ENCODE measurements at regions not wholly inside any gene's neighbourhood (a gene's known extent, or its start where the extent isn't known, plus 50 kb on each side); places are given as distances from the start of the nearest gene placed in this dataset.

- no peak for ATAC-seq
These were observed 101.2 kb downstream of the HMHB1 start for GRCh38 chr5:143913008-143913752.

GRCh38 chr5:143914756-143915155 lies 102.8 kb downstream of the HMHB1 start:
- Histone ChIP-seq H3K4me1 (no peaks in the 10 kb centered on the region), H3K36me3 (no peaks in the 10 kb centered on the region), H3K9me3 (no peaks in the 10 kb centered on the region), H3K27me3 (no peaks in the 10 kb centered on the region), H3K4me3 (no peak overlapping the region), H3K27ac (no peak overlapping the region)
- ATAC-seq (no peak), DNase-seq (no peak)
- TF ChIP-seq CTCF (IDR thresholded peaks at IDR 0.05 in 4 of 5, conservative IDR thresholded peaks at IDR 0.05 in 1 of 5) (no peak), POLR2A (IDR thresholded peaks at IDR 0.05) (no peak)
- intact Hi-C loops (cut with DNase I; ENCODE audit: low total_unique reads) = no loop called here
- in situ Hi-C loops (cut with MboI; ENCODE audit: low sequenced_read_pairs in 4 of 4) = no loop called here

More at GRCh38 chr5:143913008-143913752, 101.2 kb downstream of the HMHB1 start:
- no peak for DNase-seq
- in situ Hi-C loops (cut with MboI; ENCODE audit: low sequenced_read_pairs in 4 of 4) (no loop called here), intact Hi-C loops (cut with DNase I; ENCODE audit: low total_unique reads) (no loop called here)
- H3K9me3 ChIP-seq = no peaks in the 10 kb centered on the region
- no peak for TF ChIP-seq POLR2A (IDR thresholded peaks at IDR 0.05)
- no peak for TF ChIP-seq CTCF (IDR thresholded peaks at IDR 0.05 in 4 of 5, conservative IDR thresholded peaks at IDR 0.05 in 1 of 5)
- H3K36me3 ChIP-seq = no peaks in the 10 kb centered on the region
- H3K27me3 ChIP-seq = no peaks in the 10 kb centered on the region
- no peak overlapping the region for H3K27ac ChIP-seq
- no peaks in the 10 kb centered on the region for H3K4me1 ChIP-seq
- H3K4me3 ChIP-seq = no peak overlapping the region

- H3K9me3 ChIP-seq = no peaks in the 10 kb centered on the region
- H3K4me3 ChIP-seq = no peak overlapping the region
- no peaks in the 10 kb centered on the region for H3K36me3 ChIP-seq
- intact Hi-C loops (cut with DNase I; ENCODE audit: low total_unique reads) (no loop called here), in situ Hi-C loops (cut with MboI; ENCODE audit: low sequenced_read_pairs in 4 of 4) (no loop called here)
- H3K4me1 ChIP-seq = no peaks in the 10 kb centered on the region
- H3K27ac ChIP-seq = no peak overlapping the region
- ATAC-seq = no peak
- DNase-seq = no peak
- no peaks in the 10 kb centered on the region for H3K27me3 ChIP-seq
- TF ChIP-seq CTCF (IDR thresholded peaks at IDR 0.05 in 4 of 5, conservative IDR thresholded peaks at IDR 0.05 in 1 of 5) (no peak), POLR2A (IDR thresholded peaks at IDR 0.05) (no peak)
These were observed 104.5 kb downstream of the HMHB1 start for GRCh38 chr5:143916451-143916850.

GRCh38 chr5:143918961-143919360 lies 107.0 kb downstream of the HMHB1 start:
- intact Hi-C loops (cut with DNase I; ENCODE audit: low total_unique reads) = no loop called here
- H3K4me3 ChIP-seq = no peak overlapping the region

More at GRCh38 chr5:143918961-143919360, 107.0 kb downstream of the HMHB1 start:
- DNase-seq = no peak
- TF ChIP-seq POLR2A (IDR thresholded peaks at IDR 0.05) = no peak
- TF ChIP-seq CTCF (IDR thresholded peaks at IDR 0.05 in 4 of 5, conservative IDR thresholded peaks at IDR 0.05 in 1 of 5) = no peak
- H3K27me3 ChIP-seq = no peaks in the 10 kb centered on the region
- H3K36me3 ChIP-seq = no peaks in the 10 kb centered on the region
- H3K27ac ChIP-seq = no peak overlapping the region
- ATAC-seq = no peak
- H3K4me1 ChIP-seq = peaks cover 0 to 9% of the 10 kb centered on the region in 2 donors
- no peaks in the 10 kb centered on the region for H3K9me3 ChIP-seq
- in situ Hi-C loops (cut with MboI; ENCODE audit: low sequenced_read_pairs in 4 of 4) = no loop called here
